ENCODE measurements at regions not wholly inside any gene's neighbourhood (a gene's known extent, or its start where the extent isn't known, plus 50 kb on each side); places are given as distances from the start of the nearest gene placed in this dataset.

GRCh38 chr14:79960288-79960687 is 251.0 kb downstream of the DIO2 start:
- DNase-seq: no peak

- no peak for DNase-seq
Measured at GRCh38 chr14:79951572-79951971, 259.7 kb downstream of the DIO2 start.

- no peak for DNase-seq
Measured at GRCh38 chr14:79949906-79950305, 261.4 kb downstream of the DIO2 start.

- no peak for DNase-seq
Measured at GRCh38 chr14:79947440-79948054, 263.8 kb downstream of the DIO2 start.

- DNase-seq: no peak
Measured at GRCh38 chr14:79939235-79939634, 272.1 kb downstream of the DIO2 start.

- DNase-seq: no peak
Measured at GRCh38 chr14:79938185-79938584, 273.1 kb downstream of the DIO2 start.

GRCh38 chr14:79937433-79937832 is 273.9 kb downstream of the DIO2 start:
- no peak for DNase-seq

- DNase-seq: no peak
Measured at GRCh38 chr14:79924551-79924950, 286.8 kb downstream of the DIO2 start.

- DNase-seq: no peak
Measured at GRCh38 chr14:79920180-79920692, 291.1 kb downstream of the DIO2 start.
